GM10266 (cell line): ENCODE measurements at regions not wholly inside any gene's neighbourhood (a gene's known extent, or its start where the extent isn't known, plus 50 kb on each side); places are given as distances from the start of the nearest gene placed in this dataset.
"Not testable (repeated sequence)": the region's sequence is repeated elsewhere in the genome, so short reads cannot be mapped to it uniquely, and the experiment has no call there.

Experiments
- DNase-seq: peaks from one replicate; pipeline ENCODE4 v3.0.0; 2012; ENCODE audit errors: extremely low spot score
- TF ChIP-seq, protein P1 (sequence below): IDR thresholded peaks from 2 replicates; pipeline ENCODE4 v1.5.1; 2012; ENCODE audit warnings: mild to moderate bottlenecking, low read depth; ENCODE audit not compliant: control insufficient read depth, insufficient read depth; ENCODE audit errors: missing control alignments

GRCh38 chr2:131646669-131647297 lies 119.1 kb downstream of the CCDC74A start:
- DNase-seq: no peak
- TF ChIP-seq, protein P1, sequence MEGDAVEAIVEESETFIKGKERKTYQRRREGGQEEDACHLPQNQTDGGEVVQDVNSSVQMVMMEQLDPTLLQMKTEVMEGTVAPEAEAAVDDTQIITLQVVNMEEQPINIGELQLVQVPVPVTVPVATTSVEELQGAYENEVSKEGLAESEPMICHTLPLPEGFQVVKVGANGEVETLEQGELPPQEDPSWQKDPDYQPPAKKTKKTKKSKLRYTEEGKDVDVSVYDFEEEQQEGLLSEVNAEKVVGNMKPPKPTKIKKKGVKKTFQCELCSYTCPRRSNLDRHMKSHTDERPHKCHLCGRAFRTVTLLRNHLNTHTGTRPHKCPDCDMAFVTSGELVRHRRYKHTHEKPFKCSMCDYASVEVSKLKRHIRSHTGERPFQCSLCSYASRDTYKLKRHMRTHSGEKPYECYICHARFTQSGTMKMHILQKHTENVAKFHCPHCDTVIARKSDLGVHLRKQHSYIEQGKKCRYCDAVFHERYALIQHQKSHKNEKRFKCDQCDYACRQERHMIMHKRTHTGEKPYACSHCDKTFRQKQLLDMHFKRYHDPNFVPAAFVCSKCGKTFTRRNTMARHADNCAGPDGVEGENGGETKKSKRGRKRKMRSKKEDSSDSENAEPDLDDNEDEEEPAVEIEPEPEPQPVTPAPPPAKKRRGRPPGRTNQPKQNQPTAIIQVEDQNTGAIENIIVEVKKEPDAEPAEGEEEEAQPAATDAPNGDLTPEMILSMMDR: no peak

- DNase-seq: not testable (repeated sequence)
These were observed 120.9 kb downstream of the CCDC74A start for GRCh38 chr2:131648565-131648964.

- not testable (repeated sequence) for DNase-seq
These were observed 124.6 kb downstream of the CCDC74A start for GRCh38 chr2:131652246-131652645.

- DNase-seq: not testable (repeated sequence)
These were observed 126.4 kb downstream of the CCDC74A start for GRCh38 chr2:131654107-131654506.

GRCh38 chr2:131656816-131657633 lies 129.3 kb downstream of the CCDC74A start:
- no peak for DNase-seq
- TF ChIP-seq, protein P1: no peak

- TF ChIP-seq, protein P1: no peak
These were observed 130.4 kb downstream of the CCDC74A start for GRCh38 chr2:131657895-131658768.

DNA sequence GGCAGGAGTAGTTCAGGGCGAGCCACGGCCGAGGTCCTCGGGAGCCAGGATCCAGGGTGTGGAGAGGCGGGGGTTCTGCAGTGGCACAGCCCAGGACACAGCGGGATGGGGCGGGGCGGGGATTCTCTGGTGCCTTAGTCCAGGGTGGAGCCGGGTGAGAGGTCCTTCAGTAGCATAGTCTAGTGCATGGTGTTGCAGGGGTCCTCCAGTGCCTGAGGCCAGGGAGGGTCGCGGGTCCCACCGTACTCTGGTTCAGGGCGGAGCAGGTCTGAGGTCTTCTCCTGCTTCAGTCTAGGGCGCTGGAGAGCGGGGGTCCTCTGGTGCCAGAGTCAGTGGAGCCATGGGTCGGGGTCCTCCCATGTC lies 131.1 kb downstream of the CCDC74A start:
- TF ChIP-seq, protein P1: no peak

More at GRCh38 chr2:131657895-131658768, 130.4 kb downstream of the CCDC74A start:
- no peak for DNase-seq

DNA sequence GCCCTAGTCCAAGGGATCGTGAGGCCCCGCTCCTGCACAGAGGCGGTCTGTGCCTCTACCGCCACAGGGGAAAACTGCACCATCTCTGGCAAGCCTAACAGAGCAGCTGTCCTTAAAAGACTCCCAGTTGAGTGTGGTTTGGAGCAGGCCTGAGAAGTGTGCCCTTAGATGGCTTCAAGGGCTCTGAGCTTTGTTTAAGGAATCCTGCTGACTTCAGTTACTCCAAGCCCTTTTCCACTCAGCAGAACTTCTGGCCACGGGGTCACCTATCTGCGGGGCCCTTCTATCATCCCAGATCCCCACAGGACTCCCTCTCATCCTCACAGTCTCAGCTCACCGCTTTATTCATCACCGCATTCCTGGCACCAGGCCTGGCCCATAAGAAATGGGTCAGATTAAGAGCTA lies 131.5 kb downstream of the CCDC74A start:
- TF ChIP-seq, protein P1: no peak
- DNase-seq: no peak

More for the DNA sequence above, 131.1 kb downstream of the CCDC74A start:
- DNase-seq: no peak

DNA sequence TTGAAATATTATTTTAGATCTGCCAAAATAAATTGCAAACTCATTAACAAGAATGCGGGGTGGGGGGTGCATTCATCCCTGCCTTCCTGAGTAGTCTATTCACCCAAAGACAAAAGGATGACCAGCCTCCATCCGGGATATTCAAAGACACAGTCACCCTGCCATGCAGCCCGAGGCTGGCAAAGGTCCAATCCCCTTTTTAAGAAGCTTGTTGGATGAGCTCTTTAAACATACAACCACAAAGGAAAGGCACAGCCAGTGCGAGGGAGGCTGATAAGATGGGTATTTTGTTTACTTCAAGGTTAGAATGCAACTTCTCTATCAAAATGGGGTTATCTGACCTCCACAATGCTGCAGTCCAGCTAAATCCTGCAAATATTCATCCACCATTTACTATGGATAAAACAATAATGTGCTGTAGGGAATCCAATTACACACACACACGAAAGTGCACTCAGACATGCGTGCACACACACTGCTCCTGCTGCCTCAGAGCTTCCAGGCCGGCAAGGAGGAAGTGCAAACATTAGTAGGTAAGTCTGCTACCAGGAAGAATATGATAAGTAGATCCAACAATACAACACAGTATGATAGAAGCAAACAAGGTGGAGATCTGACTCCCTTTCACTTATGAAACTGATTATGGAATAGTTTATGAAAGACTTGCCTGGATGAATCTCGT lies 133.6 kb downstream of the CCDC74A start:
- not testable (repeated sequence) for DNase-seq

DNA sequence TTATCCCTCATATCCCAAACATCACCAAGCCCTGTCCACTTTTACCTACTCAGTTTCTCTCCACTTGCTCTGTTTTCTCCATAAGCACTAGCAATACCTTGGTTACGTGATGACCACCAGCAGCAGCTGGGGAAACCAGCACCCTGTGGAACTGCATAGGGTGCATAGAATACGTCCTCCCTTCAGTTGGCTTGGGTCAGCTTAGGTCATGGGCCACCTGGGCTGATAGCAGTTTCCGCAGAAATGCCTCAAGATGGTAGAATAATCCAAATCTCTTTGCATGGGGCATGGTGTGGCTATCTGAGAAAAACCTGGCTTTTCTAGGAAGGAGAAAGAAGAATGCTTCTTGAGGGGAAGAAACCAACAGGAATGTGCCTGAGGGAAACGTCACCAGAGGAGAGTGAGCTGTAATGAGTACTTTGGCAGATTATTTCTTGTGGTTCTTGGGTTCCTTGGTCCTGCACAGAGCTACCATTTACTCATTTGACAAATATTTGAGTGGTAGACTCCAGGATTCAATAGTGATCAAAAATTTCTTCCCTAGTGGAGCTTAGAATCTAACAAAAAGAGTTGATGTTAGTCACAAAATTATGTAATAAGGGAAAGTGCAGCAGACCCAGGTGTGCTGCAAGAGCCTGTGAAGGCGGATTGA lies 134.3 kb downstream of the CCDC74A start:
- DNase-seq: not testable (repeated sequence)

- DNase-seq: not testable (repeated sequence)
These were observed 135.8 kb downstream of the CCDC74A start for GRCh38 chr2:131663501-131663900.

GRCh38 chr2:131665716-131666115 lies 138.0 kb downstream of the CCDC74A start:
- not testable (repeated sequence) for DNase-seq
